ENCODE measurements at regions not wholly inside any gene's neighbourhood (a gene's known extent, or its start where the extent isn't known, plus 50 kb on each side); places are given as distances from the start of the nearest gene placed in this dataset.

- Histone ChIP-seq H3K27me3 (ENCODE audit: insufficient read depth, poor library complexity, severe bottlenecking) (no peaks in the 10 kb centered on the region), H3K4me3 (replicated peaks; ENCODE audit: insufficient read depth, low read length) (no peak overlapping the region), H3K27ac (replicated peaks) (no peak overlapping the region)
- TF ChIP-seq SPI1 (IDR thresholded peaks at IDR 0.05; ENCODE audit: borderline replicate concordance, low read depth) = no peak
- no peak for TF ChIP-seq REST (IDR thresholded peaks at IDR 0.05; ENCODE audit: insufficient replicate concordance, low read depth)
- TF ChIP-seq, protein P1, sequence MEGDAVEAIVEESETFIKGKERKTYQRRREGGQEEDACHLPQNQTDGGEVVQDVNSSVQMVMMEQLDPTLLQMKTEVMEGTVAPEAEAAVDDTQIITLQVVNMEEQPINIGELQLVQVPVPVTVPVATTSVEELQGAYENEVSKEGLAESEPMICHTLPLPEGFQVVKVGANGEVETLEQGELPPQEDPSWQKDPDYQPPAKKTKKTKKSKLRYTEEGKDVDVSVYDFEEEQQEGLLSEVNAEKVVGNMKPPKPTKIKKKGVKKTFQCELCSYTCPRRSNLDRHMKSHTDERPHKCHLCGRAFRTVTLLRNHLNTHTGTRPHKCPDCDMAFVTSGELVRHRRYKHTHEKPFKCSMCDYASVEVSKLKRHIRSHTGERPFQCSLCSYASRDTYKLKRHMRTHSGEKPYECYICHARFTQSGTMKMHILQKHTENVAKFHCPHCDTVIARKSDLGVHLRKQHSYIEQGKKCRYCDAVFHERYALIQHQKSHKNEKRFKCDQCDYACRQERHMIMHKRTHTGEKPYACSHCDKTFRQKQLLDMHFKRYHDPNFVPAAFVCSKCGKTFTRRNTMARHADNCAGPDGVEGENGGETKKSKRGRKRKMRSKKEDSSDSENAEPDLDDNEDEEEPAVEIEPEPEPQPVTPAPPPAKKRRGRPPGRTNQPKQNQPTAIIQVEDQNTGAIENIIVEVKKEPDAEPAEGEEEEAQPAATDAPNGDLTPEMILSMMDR (IDR thresholded peaks at IDR 0.05; ENCODE audit: insufficient read depth, low read length) = no peak
- TF ChIP-seq GABPA (IDR thresholded peaks at IDR 0.05; ENCODE audit: low read depth) = no peak
- no peak for TF ChIP-seq POLR2AphosphoS5 (IDR thresholded peaks at IDR 0.05; ENCODE audit: low read depth)
- DNase-seq (ENCODE audit: low read depth in 1 of 2, low spot score in 1 of 2) = no peak
These were observed 1585.0 kb upstream of the ACVR2A start for GRCh38 chr2:146259816-146260215.

DNA sequence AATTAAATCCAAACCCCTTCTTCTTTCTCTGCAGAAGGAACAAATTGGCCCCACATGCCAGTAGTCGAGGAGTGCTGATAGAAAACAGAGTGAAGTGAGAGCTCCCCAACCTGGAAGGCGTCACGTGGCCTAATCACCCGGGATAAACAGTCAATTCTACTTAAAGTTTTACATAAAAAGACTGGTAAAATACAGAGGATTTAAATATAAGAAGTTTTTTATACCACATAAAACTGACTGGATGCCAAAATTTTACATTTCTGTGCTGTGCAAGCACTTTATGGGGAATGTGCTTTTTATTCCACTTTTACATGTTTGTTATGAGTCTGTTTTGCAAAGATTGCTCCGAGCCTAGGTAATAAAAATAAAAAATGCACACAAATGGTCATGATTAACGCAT, 1586.8 kb upstream of the ACVR2A start:
- no peaks in the 10 kb centered on the region for H3K27me3 ChIP-seq (ENCODE audit: insufficient read depth, poor library complexity, severe bottlenecking)
- TF ChIP-seq SPI1 (IDR thresholded peaks at IDR 0.05; ENCODE audit: borderline replicate concordance, low read depth) (no peak), GABPA (IDR thresholded peaks at IDR 0.05; ENCODE audit: low read depth) (no peak), POLR2AphosphoS5 (IDR thresholded peaks at IDR 0.05; ENCODE audit: low read depth) (no peak), REST (IDR thresholded peaks at IDR 0.05; ENCODE audit: insufficient replicate concordance, low read depth) (no peak)
- TF ChIP-seq, protein P1 (IDR thresholded peaks at IDR 0.05; ENCODE audit: insufficient read depth, low read length) = no peak
- DNase-seq (ENCODE audit: low read depth in 1 of 2, low spot score in 1 of 2) = no peak
- H3K27ac ChIP-seq (replicated peaks) = no peak overlapping the region
- no peak overlapping the region for H3K4me3 ChIP-seq (replicated peaks; ENCODE audit: insufficient read depth, low read length)

GRCh38 chr2:146252119-146252518, 1592.7 kb upstream of the ACVR2A start:
- Histone ChIP-seq H3K27ac (replicated peaks) (no peak overlapping the region), H3K4me3 (replicated peaks; ENCODE audit: insufficient read depth, low read length) (no peak overlapping the region), H3K27me3 (ENCODE audit: insufficient read depth, poor library complexity, severe bottlenecking) (no peaks in the 10 kb centered on the region)
- TF ChIP-seq REST (IDR thresholded peaks at IDR 0.05; ENCODE audit: insufficient replicate concordance, low read depth) = no peak
- TF ChIP-seq, protein P1 (IDR thresholded peaks at IDR 0.05; ENCODE audit: insufficient read depth, low read length) = no peak
- no peak for TF ChIP-seq SPI1 (IDR thresholded peaks at IDR 0.05; ENCODE audit: borderline replicate concordance, low read depth)
- no peak for TF ChIP-seq GABPA (IDR thresholded peaks at IDR 0.05; ENCODE audit: low read depth)
- TF ChIP-seq POLR2AphosphoS5 (IDR thresholded peaks at IDR 0.05; ENCODE audit: low read depth) = no peak
- no peak for DNase-seq (ENCODE audit: low read depth in 1 of 2, low spot score in 1 of 2)

Measured in HL-60 (cell line).